ENCODE measurements at regions not wholly inside any gene's neighbourhood (a gene's known extent, or its start where the extent isn't known, plus 50 kb on each side); places are given as distances from the start of the nearest gene placed in this dataset.

DNA sequence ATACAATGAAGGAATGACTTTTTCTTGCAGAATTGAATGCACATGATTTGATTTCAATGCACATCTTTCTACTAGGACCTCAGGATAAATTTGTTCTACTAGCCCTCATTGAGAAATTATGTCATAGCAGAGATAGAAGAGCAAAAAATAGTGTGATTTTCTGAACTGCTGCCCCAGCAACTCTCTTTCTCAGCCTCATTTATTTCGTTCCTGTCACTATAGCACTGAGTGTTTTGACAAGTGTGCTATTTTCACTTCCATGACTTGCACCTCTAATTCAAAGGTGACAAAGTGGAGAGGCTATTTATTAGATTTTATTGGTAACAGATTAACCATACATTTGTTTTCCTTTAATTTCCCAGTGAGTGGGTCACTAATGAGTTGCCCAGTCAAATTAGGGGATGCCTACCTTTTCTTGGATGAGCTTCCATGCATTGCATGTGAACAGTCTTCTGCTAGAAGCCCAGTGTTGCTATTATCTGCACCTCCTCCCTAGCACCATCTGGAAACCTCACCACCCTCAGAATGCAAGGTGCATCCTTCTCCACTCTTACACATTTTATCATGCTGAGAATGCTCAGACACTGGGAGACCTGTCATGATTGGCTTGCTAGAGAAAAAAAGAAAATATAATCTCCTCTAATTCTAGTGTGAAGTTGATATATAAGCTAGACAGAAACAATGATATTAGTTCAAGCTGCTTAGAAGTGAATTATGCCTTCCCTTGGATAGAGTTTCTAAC is 119.6 kb upstream of the CTTNBP2 start:
- intact Hi-C loops (cut with micrococcal nuclease; ENCODE audit: unreplicated experiment), result loop anchor here (10.0 kb wide), 1 partner anchor 102 kb away; no protein-coding TSS in a partner anchor
- POLR2A ChIA-PET (ENCODE audit: unreplicated experiment), result interaction anchor here (0.6 kb wide), 1 partner anchor 411 kb away, joined by 3 read pairs; no protein-coding TSS in a partner anchor

DNA sequence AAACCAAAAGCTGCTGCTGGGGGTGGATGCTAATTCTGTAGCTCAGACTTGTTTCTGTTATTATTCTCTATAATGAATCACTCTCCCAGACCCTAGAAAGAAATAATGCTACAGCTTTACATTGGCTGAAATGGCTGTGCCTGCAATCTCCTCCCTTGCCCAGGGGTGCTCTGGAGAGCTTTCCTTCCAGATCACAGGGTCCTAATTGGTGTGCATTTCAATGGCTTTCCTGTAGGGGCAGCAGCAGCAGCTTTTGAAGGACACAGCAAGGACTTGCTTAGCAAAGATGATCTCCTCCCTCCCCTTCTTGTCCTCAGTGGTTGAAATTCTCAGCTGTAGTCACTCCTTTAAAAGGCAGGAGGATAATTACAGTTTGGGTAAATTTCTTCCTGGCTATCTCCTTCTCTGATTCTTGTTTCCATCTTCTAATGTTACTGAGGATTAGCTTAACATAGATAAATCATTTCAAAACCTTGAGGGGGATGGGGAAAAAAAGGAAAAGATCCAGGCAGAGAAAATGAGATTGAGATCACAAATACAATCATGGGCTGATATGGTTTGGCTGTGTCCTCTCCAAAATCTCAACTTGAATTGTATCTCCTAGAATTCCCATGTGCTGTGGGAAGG is 120.2 kb upstream of the CTTNBP2 start:
- POLR2A ChIA-PET (ENCODE audit: unreplicated experiment), result interaction anchor here (0.6 kb wide), 1 partner anchor 411 kb away, joined by 3 read pairs; no protein-coding TSS in a partner anchor
- no peaks in the 10 kb centered on the region for H3K27me3 ChIP-seq (ENCODE audit: insufficient read depth, low read depth)
- no peaks in the 10 kb centered on the region for H3F3A ChIP-seq (ENCODE audit: insufficient read depth, low read depth)
- CTCF ChIA-PET, result interaction anchor here (0.6 kb wide), 1 partner anchor 958 kb away, joined by 8 read pairs; no protein-coding TSS in a partner anchor
- H3K9me2 ChIP-seq (ENCODE audit: insufficient read depth), result no peaks in the 10 kb centered on the region
- no peak overlapping the region for H3K27ac ChIP-seq
- DNase-seq, result no peak
- H3K4me1 ChIP-seq (replicated peaks; ENCODE audit: insufficient read depth), result peaks cover 8% of the 10 kb centered on the region; the same call in 1 of the 2 replicates
- H3K9me3 ChIP-seq (ENCODE audit: insufficient read depth, low read depth), result no peaks in the 10 kb centered on the region
- no peaks in the 10 kb centered on the region for H3K36me3 ChIP-seq (ENCODE audit: low read depth)
- intact Hi-C loops (cut with micrococcal nuclease; ENCODE audit: unreplicated experiment), result loop anchor here (10.0 kb wide), 1 partner anchor 101 kb away; no protein-coding TSS in a partner anchor
- no peak overlapping the region for H2AFZ ChIP-seq
- no peak overlapping the region for H3K4me2 ChIP-seq
- TF ChIP-seq, protein P1, sequence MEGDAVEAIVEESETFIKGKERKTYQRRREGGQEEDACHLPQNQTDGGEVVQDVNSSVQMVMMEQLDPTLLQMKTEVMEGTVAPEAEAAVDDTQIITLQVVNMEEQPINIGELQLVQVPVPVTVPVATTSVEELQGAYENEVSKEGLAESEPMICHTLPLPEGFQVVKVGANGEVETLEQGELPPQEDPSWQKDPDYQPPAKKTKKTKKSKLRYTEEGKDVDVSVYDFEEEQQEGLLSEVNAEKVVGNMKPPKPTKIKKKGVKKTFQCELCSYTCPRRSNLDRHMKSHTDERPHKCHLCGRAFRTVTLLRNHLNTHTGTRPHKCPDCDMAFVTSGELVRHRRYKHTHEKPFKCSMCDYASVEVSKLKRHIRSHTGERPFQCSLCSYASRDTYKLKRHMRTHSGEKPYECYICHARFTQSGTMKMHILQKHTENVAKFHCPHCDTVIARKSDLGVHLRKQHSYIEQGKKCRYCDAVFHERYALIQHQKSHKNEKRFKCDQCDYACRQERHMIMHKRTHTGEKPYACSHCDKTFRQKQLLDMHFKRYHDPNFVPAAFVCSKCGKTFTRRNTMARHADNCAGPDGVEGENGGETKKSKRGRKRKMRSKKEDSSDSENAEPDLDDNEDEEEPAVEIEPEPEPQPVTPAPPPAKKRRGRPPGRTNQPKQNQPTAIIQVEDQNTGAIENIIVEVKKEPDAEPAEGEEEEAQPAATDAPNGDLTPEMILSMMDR (conservative IDR thresholded peaks at IDR 0.05), result peak; percentile 55
- TF ChIP-seq EZH2 (IDR thresholded peaks at IDR 0.05; ENCODE audit: low read depth), result no peak
- H4K20me1 ChIP-seq (ENCODE audit: insufficient read depth), result no peaks in the 10 kb centered on the region
- no TSS peak for BruUV-seq (replicated peaks)
- H3K79me2 ChIP-seq (ENCODE audit: low read depth), result no peaks in the 10 kb centered on the region
- no peak overlapping the region for H3K4me3 ChIP-seq

More for the DNA sequence above, 119.6 kb upstream of the CTTNBP2 start:
- no peak for DNase-seq
- CTCF ChIA-PET, result interaction anchor here (0.6 kb wide), 1 partner anchor 957 kb away, joined by 8 read pairs; no protein-coding TSS in a partner anchor
- H3K9me2 ChIP-seq (ENCODE audit: insufficient read depth), result no peaks in the 10 kb centered on the region
- no peak overlapping the region for H3K4me3 ChIP-seq
- no peaks in the 10 kb centered on the region for H3K36me3 ChIP-seq (ENCODE audit: low read depth)
- no peaks in the 10 kb centered on the region for H4K20me1 ChIP-seq (ENCODE audit: insufficient read depth)
- H3K27ac ChIP-seq, result no peak overlapping the region
- H3K4me2 ChIP-seq, result no peak overlapping the region
- no peak overlapping the region for H2AFZ ChIP-seq
- H3K79me2 ChIP-seq (ENCODE audit: low read depth), result no peaks in the 10 kb centered on the region
- no peaks in the 10 kb centered on the region for H3K9me3 ChIP-seq (ENCODE audit: insufficient read depth, low read depth)
- BruUV-seq (replicated peaks), result no TSS peak
- H3F3A ChIP-seq (ENCODE audit: insufficient read depth, low read depth), result no peaks in the 10 kb centered on the region
- H3K27me3 ChIP-seq (ENCODE audit: insufficient read depth, low read depth), result no peaks in the 10 kb centered on the region
- TF ChIP-seq EZH2 (IDR thresholded peaks at IDR 0.05; ENCODE audit: low read depth), result no peak
- TF ChIP-seq, protein P1 (conservative IDR thresholded peaks at IDR 0.05), result no peak
- peaks cover 3% of the 10 kb centered on the region; the same call in 1 of the 2 replicates for H3K4me1 ChIP-seq (replicated peaks; ENCODE audit: insufficient read depth)

DNA sequence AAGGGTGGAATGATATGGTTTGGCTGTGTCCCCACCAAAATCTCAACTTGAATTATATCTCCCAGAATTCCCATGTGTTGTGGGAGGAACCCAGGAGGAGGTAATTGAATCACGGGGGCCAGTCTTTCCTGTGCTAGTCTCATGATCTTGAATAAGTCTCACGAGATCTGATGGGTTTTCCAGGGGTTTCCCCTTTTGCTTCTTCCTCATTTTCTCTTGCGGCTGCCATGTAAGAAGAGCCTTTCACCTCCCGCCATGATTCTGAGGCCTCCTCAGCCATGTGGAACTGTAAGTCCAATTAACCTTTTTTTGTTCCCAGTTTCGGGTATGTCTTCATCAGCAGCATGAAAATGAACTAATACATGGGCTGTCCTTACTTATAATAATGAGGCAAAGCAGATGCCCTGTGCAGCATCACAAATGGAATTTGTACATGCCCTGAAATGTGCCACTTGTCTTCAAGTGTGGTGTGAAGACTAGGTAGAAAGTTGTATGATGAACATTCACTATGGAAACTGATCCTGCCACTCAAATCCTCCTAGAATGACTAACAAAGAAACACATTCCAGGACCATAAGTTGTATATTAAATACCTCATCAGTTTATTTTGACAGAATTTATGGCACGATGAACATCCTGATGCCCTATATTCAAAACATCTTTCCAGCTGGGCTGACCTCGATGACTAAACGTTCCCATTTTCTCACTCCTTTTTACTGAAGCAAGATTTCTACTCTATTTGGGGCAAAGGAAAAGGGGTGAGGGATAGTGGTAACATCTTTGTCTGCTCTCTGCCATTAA is 122.8 kb upstream of the CTTNBP2 start:
- H3K4me3 ChIP-seq, result no peak overlapping the region
- no TSS peak for BruUV-seq (replicated peaks)
- no peaks in the 10 kb centered on the region for H3K9me3 ChIP-seq (ENCODE audit: insufficient read depth, low read depth)
- no peaks in the 10 kb centered on the region for H3F3A ChIP-seq (ENCODE audit: insufficient read depth, low read depth)
- no peak for DNase-seq
- H3K79me2 ChIP-seq (ENCODE audit: low read depth), result no peaks in the 10 kb centered on the region
- TF ChIP-seq, protein P1 (conservative IDR thresholded peaks at IDR 0.05), result no peak
- no peaks in the 10 kb centered on the region for H3K9me2 ChIP-seq (ENCODE audit: insufficient read depth)
- no peak overlapping the region for H2AFZ ChIP-seq
- no peaks in the 10 kb centered on the region for H3K36me3 ChIP-seq (ENCODE audit: low read depth)
- POLR2A ChIA-PET (ENCODE audit: unreplicated experiment), result no interaction called here
- H4K20me1 ChIP-seq (ENCODE audit: insufficient read depth), result no peaks in the 10 kb centered on the region
- H3K4me1 ChIP-seq (replicated peaks; ENCODE audit: insufficient read depth), result peaks cover 8% of the 10 kb centered on the region; the same call in 1 of the 2 replicates
- H3K27ac ChIP-seq, result no peak overlapping the region
- H3K27me3 ChIP-seq (ENCODE audit: insufficient read depth, low read depth), result no peaks in the 10 kb centered on the region
- CTCF ChIA-PET, result no interaction called here
- no peak overlapping the region for H3K4me2 ChIP-seq
- intact Hi-C loops (cut with micrococcal nuclease; ENCODE audit: unreplicated experiment), result loop anchor here (5.0 to 10.0 kb wide), 2 partner anchors 99 to 186 kb away; partner anchors contain the start of gene LSM8
